ENCODE measurements at regions not wholly inside any gene's neighbourhood (a gene's known extent, or its start where the extent isn't known, plus 50 kb on each side); places are given as distances from the start of the nearest gene placed in this dataset.

DNA sequence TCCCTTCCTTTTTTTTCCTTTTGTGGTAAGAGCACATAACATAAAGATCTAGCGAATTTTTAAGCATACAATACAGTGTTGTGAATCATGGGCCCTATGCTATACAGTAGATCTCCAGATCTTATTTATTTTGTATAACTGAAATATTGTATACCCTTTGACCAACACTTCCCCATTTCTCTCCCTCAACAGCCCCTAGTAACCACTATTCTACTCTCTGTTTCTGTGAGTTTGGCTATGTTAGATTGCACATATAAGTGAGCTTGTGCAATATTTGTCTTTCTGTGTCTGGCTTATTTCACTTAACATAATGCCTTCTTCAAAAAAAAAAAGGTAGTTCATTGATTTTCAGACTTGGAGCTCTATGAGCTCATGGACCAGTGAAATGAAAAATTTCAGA lies 180.5 kb downstream of the C11orf91 start:
- no peak for DNase-seq

DNA sequence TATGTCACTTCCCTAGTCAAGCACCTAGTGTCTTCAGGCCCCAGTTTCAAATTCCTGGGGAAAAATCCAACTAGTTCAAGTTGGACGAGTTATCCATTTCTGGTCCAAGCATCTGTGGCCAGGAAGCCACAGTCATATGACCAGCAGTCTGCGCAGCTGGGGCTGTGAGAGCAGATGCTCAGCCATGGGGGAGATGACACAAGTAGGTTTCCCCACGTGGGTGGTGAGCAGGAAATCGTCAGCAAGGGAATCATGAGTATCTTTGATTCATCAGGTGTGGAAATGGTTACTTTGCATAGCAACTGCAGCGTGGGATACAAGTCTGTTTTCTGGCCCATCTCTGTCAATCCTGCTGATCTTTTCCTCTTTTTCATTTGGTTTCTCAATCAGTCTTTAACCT lies 185.3 kb downstream of the C11orf91 start:
- DNase-seq = no peak

DNA sequence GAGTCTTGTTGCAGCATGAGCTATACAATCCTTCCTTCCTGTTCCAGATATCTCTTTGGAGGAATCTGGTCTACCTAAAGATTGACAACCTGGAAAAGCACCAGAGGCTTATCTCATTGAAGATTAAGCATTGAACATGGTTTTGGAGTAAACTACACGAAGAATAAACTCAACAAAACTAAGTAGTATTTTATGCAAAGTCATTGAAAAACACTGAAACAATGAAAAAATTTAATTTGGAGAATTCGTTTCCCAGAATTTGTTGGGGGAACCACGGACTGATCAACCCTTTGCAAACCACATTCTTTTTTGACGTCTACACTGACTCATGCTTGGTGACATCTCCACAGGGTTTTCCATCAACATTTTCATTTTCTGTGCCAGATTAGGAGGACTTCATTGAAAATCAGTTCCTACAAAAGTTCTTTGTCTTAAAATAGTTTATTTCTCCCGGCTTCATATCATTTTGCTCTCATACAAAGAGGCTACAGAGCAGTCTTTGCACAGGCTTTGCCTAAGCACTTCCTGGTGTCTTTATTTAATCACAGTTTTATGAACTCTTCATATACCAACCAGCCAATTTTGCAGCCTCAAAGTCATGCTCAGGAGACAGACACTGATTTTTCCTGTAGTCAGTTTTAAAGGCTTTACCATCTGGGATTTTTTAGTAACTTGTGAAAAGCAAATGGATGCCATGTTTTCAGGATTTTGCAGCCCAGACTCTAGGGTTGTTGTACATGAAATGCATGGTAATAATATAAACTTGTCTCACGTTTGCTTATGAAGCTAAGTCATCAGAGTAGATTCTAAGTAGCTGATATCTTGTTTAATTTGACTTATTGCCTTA lies 186.3 kb downstream of the C11orf91 start:
- DNase-seq = no peak

DNA sequence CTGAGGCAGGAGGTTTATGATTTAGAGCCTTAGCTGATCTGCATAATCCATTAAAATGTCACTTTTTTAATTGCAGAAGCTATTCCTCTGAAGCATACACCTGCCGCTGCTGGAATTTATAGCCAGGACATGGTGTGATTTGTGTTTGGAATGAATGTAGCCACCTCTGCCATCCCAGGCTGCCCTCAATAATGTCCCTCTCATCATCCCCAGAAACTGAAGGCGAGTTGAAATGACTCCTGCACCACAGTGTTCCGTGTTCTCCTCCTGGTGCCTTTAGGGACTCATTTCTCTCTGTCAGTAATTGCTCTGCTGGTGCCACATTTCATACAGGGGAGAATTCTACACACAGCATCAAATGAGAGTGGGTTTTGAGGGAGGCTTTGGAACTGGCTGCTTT lies 191.0 kb downstream of the C11orf91 start:
- no peak for DNase-seq

DNA sequence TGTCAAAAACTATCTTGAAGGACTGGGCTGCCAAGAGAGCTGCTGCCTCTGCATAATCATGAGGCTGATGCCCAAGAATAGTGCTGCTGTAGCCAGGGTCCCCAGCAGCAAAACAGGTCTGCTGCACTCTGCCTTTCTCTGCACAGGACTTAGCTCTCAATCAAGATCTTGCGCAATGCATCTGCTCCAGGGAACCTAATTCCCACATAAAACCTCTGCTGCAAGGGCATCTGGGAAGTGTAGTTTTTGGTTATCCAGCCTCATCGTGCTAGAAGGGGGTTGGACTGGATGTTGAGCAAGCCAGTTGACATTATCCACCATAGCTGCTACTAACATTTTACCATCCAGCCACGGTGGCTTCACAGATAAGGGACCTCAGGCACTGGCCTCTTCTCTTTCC lies 192.7 kb downstream of the C11orf91 start:
- no peak for DNase-seq

DNA sequence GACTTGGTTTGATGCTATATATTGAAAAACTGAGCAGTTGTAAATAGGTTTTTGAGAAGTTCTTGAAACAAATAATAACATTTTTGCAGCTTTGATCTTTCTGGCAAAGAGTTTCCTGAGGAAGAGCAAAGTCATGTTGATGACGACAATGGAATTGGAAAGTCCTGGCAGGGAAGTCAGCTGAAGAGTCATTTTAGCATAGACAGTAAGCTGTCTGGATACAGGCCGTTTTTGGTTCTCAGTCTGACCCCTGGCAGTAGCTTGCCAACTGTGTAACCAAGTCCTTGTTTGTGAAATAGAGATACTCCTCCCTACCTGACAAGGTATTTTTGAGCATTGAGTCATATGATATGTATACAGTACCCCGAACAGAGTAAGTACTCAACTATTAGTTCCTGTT lies 193.3 kb downstream of the C11orf91 start:
- DNase-seq = no peak

DNA sequence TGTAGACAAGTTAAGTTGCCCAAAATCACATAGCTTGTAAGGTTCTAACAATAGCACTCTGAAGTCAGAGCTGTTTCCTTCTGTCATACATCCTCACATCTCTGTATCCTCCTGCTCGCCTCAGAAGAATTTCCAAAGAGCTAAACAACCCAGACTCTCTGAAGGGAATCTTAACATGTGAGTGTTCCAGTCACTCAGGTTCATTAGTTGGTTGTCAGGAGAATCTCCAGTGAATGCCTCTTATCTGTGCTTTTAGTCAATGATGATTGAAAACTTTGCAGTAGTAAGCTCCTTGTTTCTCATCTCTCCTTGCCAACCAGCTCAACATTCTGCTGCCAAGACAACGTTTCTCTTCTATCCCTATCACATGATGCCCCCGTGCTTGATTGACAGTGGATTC lies 195.5 kb downstream of the C11orf91 start:
- DNase-seq = no peak

DNA sequence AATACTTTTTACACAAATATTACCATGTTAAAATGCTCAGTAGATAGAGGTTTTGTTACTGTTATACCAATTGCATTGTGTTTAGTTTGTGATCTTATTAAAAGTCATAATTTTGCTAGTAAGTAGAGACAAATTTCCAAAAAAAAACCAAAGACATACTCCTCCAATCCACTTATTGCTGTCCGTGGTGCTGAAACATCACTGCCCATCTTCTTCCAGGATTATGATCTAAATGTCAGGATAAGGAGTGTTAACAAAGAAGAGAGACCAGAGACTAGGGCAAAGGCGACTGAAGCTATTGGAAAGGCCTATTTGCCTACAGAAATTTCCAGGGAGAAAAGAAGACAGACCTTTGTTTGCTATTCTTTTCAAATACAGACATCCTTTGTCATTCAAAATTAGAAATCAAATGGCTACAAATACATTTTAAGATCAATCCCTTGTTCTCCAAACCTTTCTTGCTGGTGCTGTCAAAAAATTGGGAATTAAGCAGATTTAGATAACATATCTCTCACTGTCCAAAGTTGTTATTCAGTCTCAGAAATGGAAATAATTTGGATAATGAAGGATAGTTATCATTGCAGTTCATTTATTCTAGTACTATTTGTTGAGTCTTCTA lies 199.7 kb downstream of the C11orf91 start:
- peak; percentile 8 for DNase-seq

DNA sequence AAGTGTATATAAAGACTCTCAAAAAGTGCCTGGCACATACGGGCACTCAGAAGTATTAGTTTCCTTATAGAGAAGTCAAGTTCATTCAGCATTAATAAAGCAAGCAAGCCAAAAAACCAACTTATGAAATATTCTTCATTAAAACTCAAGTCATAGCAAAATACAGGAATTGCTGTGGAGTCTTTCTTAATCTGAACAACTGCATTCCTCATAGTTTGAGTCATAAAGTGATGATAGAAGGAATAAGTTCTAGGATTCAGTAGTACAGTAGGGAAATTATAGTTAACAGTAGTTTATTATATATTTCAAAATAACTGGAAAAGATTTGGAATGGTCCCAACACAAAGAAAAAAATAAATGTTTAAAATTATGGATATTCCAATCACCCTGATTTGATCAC lies 200.3 kb downstream of the C11orf91 start:
- no peak for DNase-seq

DNA sequence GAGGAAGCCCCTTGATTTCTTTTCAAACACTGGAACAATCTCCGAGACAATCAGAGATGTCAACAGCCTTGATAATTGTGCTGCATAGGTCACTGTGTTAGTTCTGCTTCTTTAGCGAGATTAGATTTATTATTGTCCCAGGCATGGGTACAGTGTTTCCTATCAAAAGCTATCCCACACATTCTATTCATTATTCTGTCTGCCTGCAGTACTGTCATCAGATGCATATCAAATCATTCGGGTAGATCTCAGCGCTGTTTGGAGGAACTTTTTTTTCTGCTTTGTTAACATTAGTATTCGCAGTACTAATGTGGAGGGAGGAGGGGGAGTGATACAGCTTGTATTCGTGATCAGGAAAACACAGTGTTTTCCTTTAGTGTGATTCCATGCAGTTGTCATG lies 208.0 kb downstream of the C11orf91 start:
- no peak for DNase-seq

DNA sequence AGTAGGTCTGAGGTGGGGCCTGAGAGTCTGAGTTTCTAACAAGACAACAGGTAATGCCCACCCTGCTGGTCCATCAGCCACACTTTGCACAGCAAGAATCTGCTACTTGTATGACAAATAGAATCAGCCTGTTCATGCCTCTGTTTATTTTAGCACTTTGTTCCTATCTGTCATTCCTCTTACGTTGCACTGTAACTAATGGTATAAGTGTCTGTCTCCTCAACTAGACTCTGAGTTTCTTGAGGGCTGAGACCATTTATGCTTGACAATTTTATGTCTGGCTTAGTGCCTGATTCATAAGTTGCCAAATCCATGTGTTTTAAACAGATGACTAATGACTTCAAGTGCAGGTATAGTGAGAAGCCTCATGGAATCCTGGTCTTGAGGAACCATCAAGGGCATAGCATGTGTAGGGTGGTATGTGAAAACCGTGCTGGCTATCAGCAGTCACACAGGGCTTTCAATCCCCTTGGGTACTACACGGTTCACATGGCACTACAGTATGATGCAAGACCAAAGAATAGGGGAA lies 209.7 kb downstream of the C11orf91 start:
- no peak for DNase-seq

DNA sequence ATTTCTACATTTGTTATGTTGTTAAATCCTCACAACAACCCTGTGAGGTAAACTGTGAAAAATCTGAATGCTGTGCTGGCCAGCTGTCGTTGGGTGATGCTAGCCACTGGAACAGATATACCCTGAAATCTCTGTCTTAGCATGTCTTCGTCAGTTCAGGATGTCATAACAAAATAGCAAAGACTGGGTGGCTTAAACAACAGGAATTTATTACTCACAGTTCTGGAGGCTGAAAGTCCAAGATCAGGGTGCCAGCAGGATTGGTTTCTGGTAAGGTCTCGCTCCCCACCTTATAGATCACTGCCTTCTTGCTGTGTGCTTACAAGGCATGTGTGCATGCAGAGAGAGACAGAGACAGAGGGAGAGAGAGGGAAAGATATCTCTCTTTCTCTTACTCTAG lies 211.7 kb downstream of the C11orf91 start:
- no peak for DNase-seq

DNA sequence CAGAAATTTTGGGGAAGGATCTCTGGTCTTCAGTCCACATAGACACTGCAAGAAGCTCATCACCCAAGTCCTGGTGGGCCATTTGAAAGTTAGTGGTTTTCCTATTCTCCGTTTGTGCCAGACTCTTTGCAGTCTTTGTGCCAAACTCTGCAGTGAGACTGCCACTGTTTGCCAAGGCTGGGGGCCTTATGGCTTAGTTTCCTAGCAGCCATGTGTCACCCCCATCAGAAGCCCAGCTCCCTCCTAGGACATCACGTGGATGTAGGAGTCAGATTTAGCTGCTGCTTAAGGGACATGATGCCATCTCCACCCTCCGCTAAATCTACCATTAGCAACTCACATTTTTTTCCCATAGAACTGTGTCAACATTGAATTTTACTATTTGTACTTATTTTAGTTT lies 220.0 kb downstream of the C11orf91 start:
- DNase-seq = no peak

DNA sequence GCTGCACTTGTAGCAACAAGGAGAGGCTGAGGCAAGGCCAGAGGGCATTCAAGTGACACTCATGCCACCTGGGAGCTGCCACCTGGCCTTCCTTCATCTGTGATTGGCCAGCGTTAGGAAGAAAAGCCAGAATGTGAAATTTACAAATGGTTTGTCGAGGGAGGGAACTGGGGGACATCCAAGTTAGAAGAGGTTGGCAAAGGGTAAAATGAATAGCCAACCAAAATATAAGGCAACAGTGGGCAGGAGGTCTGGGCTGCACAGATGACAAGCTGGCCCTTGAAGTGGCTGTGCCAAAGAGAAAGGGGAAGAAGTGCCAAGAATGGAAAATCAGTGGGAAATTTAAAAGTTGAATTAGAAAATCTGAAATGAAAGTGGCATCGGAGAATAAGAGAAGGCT lies 221.4 kb downstream of the C11orf91 start:
- no peak for DNase-seq

DNA sequence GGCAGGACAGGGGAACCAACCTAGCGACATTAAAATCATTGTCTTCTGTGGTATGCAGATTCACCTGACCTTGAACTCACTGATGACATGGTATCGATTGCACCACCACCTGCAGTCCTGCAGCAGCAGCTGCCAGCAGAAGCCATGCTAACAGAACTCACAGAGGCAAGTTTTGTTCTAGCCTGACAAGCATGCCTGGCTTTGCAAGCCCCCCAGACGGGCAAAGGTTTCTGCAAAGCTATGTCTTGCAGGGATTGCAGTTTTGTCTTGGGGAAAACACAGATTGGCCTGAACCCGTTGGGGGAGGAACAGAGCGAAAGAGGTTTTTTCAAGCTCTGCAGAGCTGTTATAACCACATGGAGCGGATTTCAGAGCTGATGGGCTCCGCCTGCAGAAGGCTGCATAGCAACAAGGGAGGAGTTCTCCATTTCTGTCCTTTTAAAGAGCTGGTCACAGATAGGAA lies 221.0 kb downstream of the HIPK3 start:
- DNase-seq = no peak

DNA sequence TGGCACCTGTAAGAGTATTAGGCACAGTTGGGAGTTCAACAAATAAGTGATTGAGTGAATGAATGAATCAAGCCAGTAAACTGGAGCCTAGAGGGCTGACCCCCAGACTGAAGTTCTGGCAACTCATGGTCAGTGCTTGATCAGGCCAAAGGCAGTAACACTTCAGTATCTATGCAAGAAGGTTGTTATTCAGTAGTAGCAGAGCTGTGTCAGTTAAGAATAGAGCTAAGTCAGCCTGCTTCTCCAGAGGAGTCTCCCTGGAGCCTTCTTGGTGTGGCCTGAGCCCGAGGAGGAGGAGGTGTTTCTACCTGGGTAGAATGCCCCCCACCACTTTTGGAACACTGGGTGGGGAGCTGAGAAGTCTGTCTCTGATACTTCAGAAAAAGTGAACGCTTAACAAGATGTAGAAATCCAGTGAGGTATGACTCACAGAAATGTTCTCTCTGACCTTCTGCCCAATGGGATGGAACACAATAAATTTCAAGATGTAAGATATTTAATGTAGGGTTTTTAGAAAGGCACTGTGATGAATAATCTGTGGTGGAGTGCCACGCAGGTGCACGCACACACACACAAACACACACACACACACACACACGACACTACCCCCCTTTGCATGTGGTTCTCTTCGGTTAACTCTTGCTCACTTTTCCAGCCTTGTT lies 219.9 kb downstream of the HIPK3 start:
- DNase-seq = no peak

DNA sequence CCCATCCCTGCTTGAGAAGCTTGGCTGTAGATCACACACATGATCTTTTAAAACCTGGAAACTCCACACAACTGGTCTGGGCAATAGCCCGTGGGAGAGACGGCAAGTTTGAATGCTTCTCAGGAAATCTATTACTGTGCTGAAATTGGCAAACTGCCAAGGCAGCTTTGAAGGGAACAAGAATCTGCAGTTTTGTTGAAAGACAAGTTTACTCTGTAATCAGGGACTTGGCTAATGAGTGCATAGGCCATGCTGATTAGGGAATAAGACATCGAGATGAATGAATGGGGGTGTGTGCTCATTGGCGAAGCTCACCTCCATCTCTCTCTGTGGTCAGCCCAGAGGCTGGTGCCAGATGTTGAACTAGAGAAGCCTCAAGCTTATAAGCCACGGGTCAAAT lies 218.8 kb downstream of the HIPK3 start:
- no peak for DNase-seq

DNA sequence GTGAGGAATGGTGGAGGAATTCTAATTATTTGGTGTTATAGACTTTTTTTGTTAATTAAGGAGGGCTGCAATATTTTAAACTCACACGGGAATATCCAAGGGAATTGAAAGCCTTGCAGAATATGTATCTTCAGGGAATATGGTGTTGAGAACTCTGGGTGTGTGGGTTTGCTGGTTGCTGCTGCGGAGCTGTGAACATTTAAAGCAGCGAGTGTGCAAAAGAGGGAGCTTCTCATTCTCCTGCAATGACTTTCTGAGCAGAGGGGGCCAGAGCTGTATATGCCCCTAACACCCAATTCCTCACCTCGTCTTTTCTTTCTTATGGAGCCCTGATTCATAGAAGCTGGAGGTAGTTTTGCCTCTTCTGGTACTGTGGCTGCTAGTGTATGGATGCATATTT lies 217.7 kb downstream of the HIPK3 start:
- DNase-seq = no peak

DNA sequence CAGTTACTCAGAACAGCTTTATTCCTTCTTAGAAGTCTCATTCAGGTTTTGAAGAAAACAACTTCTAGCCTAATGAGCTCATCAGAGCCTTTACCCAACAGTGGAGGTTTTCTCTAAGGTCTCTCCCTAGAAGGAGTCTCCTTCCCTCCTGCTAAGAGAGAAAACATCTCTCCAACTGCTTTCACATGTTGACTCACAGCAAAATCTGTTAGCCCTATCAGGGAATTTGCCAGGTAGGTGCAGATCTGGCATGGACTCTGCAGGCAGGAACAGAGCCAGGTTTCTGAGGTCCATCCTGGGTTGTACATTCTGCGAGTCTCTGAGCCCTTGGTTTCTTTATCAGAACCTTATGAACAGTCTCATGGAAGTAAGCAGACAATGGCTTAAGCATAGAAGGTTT lies 214.4 kb downstream of the HIPK3 start:
- no peak for DNase-seq

DNA sequence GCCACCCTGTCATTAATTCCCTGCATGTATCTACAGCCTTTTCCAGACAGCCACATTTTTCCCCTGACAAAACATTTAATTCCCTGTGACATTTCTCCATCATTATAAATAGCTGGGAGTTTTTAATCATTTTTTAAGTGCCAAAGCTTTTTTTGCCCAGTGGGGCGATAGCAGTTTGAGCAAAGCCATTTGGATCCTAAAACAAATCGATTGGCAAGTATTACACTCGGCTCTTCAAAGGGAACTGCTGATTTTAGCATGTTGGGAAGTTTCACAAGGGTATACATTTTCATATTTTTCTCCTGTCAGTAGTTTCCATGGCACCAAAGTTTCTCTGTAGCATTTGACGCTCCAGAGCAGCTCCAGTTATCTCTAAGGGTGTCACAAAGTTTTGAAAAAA lies 210.8 kb downstream of the HIPK3 start:
- no peak for DNase-seq

DNA sequence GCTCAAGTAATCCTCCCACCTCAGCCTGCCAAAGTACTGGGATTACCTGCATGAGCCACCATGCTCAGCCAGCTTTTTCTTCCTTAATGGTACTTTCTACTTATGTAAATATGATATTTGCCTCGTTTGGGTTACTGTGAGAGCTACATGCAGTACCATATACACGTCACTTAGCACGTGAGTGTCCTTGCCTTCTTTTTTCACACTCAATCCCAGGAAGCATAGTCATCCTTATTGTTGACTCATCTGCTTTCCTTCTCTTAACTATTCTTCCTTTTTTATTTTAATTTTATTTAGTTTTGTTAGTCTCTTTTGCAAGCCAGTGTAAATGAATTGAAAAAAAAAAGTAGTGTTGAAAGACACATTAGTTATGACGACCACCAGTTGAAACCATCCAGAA lies 205.9 kb downstream of the HIPK3 start:
- no peak for DNase-seq

DNA sequence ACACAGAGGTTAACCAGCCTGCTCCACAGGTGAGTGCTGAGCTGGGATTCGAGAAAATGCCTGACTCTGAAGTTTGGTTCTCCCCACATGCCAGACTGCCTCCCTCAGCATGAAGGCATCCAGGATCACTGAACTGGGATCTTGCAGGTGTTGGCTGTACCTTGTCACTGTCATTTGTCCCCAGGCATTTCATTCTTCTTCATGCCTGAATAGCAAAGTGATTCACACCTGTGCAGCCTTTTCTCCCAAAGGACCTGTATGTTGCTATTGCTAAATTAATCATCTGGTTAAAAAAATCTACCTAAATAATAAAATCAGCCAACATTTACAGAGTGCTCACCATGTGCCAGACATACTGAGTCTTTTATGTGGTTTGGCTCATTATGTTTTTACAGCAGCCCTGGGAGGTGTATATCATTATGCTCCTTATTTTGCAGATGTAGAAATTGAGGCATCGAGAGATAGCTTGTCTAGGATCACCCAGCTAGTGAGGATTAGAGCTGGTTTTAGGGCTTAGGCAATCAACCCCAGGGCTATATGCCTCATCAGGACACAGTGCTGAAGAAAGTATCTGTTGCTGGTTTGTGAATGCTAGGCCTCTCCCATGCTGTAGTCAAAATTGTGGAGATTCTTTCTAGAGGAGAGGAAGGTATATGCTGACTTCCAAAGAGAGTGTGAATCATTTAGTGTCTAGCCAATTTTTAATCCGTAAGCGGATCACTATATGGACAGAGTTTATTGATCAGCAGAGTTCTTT lies 204.4 kb downstream of the HIPK3 start:
- no peak for DNase-seq

DNA sequence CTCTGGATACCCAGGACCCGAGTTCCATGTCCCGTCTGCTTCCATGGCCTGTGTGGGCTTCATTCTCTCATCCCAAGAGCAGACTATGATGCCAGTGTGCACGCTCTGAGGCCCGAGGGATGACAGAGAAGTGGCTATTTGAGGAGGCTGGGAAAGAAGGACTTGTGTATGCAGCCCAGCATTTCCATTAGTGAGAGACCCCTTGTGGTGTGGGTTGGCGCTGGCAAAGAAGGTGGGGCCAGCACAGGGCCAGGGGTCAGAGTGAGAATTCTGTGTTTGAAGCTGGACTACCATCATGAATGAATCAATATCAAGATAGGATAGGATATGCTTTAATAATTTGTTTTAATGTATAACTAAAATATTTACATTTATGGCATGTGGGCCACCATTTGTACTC lies 200.8 kb downstream of the HIPK3 start:
- no peak for DNase-seq

Data from amniotic stem cell (primary cell).